Progenitor cell of endocrine pancreas (in vitro differentiated cells): ENCODE measurements at regions not wholly inside any gene's neighbourhood (a gene's known extent, or its start where the extent isn't known, plus 50 kb on each side); places are given as distances from the start of the nearest gene placed in this dataset.

Source experiments
- DNase-seq: peaks from one replicate; pipeline ENCODE4 v3.0.0; 2021; ENCODE audit warnings: low spot score; ENCODE audit not compliant: unreplicated experiment
- H3K27ac Mint-ChIP-seq: 2 replicates; pipeline ENCODE4 v1.8.0; 2021; ENCODE audit warnings: mild to moderate bottlenecking, moderate library complexity, mixed read lengths
- H3K27me3 Mint-ChIP-seq: 2 replicates; pipeline ENCODE4 v1.8.0; 2021; ENCODE audit warnings: mixed read lengths
- H3K36me3 Mint-ChIP-seq: 2 replicates; pipeline ENCODE4 v1.8.0; 2022; ENCODE audit warnings: mixed read lengths; ENCODE audit not compliant: insufficient read depth
- H3K4me1 Mint-ChIP-seq: 2 replicates; pipeline ENCODE4 v1.8.0; 2021; ENCODE audit warnings: low read depth, mixed read lengths
- H3K4me3 Mint-ChIP-seq: 2 replicates; pipeline ENCODE4 v1.8.0; 2021; ENCODE audit warnings: low read depth, mild to moderate bottlenecking, moderate library complexity, mixed read lengths
- H3K9me3 Mint-ChIP-seq: 2 replicates; pipeline ENCODE4 v1.8.0; 2021; ENCODE audit warnings: low read depth, mixed read lengths
- CTCF ChIP-seq: fragments of 200-600 bp; sonication (generic); IDR thresholded peaks from one replicate; pipeline ENCODE4 v1.5.0; 2021; ENCODE audit warnings: antibody characterized with exemption, mild to moderate bottlenecking; ENCODE audit not compliant: unreplicated experiment

- Mint-ChIP-seq H3K36me3 (no peaks in the 10 kb centered on the region), H3K4me3 (peak overlapping the region; percentile 99), H3K27ac (peak overlapping the region; percentile 99), H3K27me3 (no peaks in the 10 kb centered on the region), H3K4me1 (peaks cover 27% of the 10 kb centered on the region), H3K9me3 (no peaks in the 10 kb centered on the region)
- peak; percentile 48 for DNase-seq
- TF ChIP-seq CTCF: no peak
Measured at GRCh38 chr13:50080911-50081678, 65.9 kb downstream of the KCNRG start.

DNA sequence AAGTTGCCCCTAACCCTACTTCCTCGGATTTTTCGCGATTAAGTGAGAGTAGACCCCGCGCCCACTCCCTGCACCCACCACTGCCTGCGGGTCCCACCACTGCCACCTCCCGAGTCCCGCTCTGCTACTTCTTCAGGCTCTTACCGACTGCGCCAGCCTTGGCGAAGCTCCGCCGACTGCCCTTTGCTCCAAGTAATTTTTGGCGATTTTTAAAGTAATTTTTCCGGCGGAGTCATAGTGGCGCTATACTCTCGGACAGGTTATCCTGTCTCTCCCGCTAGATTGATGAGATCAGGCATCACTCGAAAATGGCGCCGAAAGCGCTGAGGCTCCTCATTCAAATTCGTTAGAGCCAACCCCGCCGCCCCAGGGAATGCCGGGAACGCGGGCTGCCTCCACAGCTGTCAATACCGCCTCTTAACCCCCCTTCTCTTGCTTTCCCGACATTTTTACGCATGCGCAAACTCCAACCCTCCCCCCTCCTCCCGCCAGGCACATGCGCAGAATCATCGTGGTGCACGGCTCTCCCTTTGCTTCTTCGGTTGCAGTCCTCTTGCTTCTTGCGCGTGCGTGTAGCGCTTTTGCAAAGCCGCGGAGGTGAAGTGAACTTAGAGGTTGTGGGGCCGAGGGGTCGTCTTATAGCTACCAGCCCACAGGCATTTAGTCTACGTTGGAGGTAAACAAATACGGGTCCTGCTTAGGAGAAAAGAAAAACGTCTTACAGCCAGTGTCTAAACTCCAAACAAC is 66.6 kb downstream of the KCNRG start:
- H3K27ac Mint-ChIP-seq: peak overlapping the region; percentile 99

GRCh38 chr13:50082426-50083281 is 67.4 kb downstream of the KCNRG start:
- no peaks in the 10 kb centered on the region for H3K36me3 Mint-ChIP-seq
- H3K27me3 Mint-ChIP-seq: no peaks in the 10 kb centered on the region
- H3K27ac Mint-ChIP-seq: peak overlapping the region; percentile 99
- no peak for TF ChIP-seq CTCF
- peak overlapping the region; percentile 99 for H3K4me3 Mint-ChIP-seq
- peaks cover 24% of the 10 kb centered on the region for H3K4me1 Mint-ChIP-seq
- DNase-seq: peak; percentile 77
- no peaks in the 10 kb centered on the region for H3K9me3 Mint-ChIP-seq

More for the DNA sequence above, 66.6 kb downstream of the KCNRG start:
- TF ChIP-seq CTCF: peak; percentile 34
- Mint-ChIP-seq H3K4me3 (peak overlapping the region; percentile 99), H3K9me3 (no peaks in the 10 kb centered on the region), H3K27me3 (no peaks in the 10 kb centered on the region), H3K36me3 (no peaks in the 10 kb centered on the region), H3K4me1 (peaks cover 24% of the 10 kb centered on the region)
- DNase-seq: peak; percentile 98

DNA sequence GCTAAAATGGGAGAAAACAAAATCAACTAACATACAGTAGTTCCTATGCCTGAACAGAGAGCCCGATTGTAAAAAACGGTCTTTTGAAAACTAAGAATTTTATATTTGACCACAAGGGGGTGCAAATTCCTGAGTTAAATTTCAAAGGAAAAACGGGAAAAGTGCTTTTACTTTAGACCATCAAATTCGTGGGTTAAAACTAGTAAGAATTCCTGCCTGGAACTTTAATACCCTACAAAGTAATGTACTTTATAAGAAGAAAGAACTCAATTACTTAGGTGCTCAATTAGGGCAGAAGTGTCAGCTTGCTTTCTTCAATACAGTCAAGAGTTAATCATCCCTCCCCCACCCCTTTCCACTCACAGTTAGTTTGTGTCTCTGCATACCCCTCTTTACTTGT is 69.8 kb downstream of the KCNRG start:
- Mint-ChIP-seq H3K36me3 (no peaks in the 10 kb centered on the region), H3K4me3 (no peak overlapping the region), H3K27me3 (no peaks in the 10 kb centered on the region), H3K9me3 (no peaks in the 10 kb centered on the region), H3K4me1 (peaks cover 13% of the 10 kb centered on the region), H3K27ac (no peak overlapping the region)
- TF ChIP-seq CTCF: peak; percentile 76
- no peak for DNase-seq

DNA sequence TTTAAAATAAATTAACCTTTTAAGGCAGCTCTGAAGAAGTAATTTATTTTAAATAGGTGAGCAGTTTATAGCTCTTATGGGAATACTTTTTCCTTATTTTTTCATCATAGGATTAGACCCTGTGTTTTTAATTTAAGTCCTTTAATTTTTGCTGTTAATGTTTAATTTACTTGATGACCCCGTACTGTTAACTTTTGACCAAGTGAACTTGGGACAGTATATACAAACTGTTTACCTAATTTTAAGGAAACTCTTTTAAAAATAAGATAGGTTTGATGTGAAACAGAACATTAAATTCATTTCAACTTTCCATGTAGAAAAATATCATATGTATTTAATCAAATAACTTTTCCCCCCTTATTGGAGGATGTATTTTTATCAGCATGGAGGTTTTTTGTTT is 74.4 kb downstream of the KCNRG start:
- no peak for DNase-seq
- TF ChIP-seq CTCF: no peak
- Mint-ChIP-seq H3K27ac (no peak overlapping the region), H3K4me1 (peaks cover 4% of the 10 kb centered on the region), H3K4me3 (no peak overlapping the region), H3K36me3 (no peaks in the 10 kb centered on the region), H3K27me3 (no peaks in the 10 kb centered on the region), H3K9me3 (no peaks in the 10 kb centered on the region)
